ENCODE measurements at regions not wholly inside any gene's neighbourhood (a gene's known extent, or its start where the extent isn't known, plus 50 kb on each side); places are given as distances from the start of the nearest gene placed in this dataset.

DNA sequence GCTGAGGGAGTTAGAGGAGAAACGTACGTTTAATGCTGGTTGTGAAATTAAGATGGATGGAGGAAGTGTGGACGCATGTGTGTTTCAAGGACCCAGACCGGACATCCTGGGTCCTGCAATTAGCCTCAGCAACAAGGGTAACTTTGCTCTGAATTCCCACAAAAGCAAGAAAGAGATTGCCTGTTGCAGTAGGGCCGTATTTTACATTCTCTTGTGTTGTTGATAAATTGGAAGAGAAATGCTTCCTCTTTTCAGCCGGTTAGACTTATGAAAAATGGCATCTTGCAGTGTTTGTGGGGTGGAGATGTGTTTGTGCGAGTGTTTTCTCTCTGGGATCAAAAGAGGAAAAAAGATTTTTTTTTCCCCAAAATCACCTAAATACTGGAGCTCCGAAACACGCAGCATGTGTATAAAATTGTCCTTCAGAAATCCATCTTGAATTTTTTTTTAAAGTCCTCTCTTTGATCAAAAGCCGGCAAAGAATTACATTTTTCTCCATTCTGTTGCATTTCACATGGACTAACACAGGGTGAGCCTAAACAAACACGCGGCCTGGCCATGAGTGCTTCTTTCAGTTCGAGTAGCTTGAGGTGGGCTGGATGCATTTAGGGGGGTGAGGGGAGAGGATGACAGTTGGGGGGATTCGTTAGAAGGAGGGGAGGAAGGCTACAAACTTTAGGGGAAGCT lies 251.6 kb downstream of the C16orf95 start:
- DNase-seq (ENCODE audit: low read depth in 2 of 2): no peak

- no peak for DNase-seq (ENCODE audit: low read depth in 2 of 2)
Observed at GRCh38 chr16:87066133-87067002, 250.8 kb downstream of the C16orf95 start.

DNA sequence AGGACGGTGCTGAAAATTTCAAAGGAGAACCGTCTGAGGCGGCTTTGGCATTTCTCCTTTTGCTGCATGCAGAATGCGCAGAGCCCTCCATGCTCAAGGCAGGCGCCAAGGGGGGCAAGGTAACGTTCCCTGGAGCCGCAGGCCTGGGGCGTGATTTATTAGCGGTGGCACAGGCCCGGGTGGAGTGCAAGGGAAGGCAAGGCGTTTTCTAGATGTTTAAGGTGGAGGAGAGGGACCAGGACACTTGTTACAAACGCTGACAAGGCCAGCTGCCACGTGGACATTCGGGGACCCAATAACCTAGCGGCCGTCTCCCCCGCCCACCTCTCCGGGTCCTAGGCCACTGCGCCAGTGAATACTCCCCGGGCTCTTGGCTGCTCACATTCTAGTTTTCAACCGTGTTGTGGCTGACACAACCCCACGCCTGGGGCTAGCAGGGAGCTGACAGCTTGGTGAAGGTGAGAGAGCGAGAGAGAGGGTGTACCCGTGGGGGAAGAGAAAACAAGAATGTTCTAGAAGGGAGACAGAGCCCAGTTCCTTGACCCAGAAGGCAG lies 250.1 kb downstream of the C16orf95 start:
- DNase-seq (ENCODE audit: low read depth in 2 of 2): no peak

GRCh38 chr16:87067836-87068761 lies 249.1 kb downstream of the C16orf95 start:
- DNase-seq (ENCODE audit: low read depth in 2 of 2): no peak

DNA sequence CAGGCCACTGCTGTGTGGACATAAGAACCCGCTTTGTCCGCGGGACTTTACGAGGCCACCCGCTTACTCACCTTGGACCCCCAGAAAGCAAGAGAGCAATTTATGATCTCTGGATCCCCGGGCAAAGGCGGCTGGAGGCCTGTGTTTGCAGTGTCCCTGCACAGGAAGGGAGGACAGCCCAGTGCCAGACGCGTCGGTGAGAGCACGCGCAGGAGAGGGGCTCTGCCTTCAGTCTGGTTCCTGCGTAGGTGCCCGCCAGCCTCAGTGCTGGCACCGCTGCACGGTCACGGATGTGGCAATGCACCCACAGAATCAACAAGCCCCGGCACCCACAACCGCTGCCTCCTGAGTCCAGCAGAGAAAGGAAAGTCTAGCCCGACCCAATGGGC lies 248.4 kb downstream of the C16orf95 start:
- no peak for DNase-seq (ENCODE audit: low read depth in 2 of 2)

DNA sequence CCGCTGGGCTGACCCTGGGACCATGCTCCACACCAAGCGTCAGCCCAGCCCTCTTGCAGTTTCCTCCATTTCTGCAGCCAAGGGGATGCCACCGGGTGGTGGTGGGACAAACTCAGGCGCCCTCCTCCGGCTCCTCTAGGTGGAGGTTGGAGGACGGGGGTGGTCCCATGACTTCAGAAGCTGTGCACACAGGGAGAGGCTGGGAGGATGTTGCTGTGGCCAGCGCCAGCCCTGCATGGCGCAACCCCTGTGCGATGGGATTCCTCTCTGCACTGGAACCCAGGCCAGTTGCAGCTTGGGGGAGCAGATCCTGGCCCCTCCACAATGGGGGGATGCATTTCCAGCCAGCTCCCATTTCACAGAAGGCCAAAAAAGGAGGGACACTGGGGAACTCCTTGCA lies 246.5 kb downstream of the C16orf95 start:
- no peak for DNase-seq (ENCODE audit: low read depth in 2 of 2)

- DNase-seq (ENCODE audit: low read depth in 2 of 2): no peak
Observed at GRCh38 chr16:87072101-87072500, 245.1 kb downstream of the C16orf95 start.

GRCh38 chr16:87074641-87075318 lies 242.4 kb downstream of the C16orf95 start:
- no peak for DNase-seq (ENCODE audit: low read depth in 2 of 2)

- no peak for DNase-seq (ENCODE audit: low read depth in 2 of 2)
Observed at GRCh38 chr16:87075319-87075860, 241.8 kb downstream of the C16orf95 start.

DNA sequence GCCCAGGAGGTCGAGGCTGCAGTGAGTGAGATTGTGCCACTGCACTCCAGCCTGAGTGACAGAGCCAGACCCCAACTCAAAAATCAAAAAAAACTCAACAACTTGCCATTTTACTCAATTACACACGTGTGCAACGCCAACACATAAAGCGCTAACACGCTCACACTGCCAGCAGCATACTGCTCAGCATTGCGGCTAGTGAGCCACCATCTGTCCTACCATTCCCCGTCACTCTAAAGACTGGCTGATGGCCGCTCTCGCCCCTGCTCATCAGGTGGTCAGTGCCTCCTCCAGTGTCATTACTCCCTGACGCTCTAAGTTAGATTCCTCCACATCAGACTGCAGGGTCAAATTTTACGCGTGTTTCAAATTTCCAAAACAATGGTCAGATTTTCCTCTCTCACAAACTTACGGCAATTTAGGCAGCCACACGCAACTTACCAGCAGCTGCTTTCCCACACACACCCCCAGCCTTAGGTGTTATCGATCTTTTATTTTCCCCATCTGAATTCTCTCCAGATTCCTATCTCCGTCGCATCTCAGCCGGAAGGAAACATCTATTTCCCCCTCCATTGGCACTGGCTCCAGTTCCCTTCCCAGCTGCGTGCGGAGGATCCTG lies 240.8 kb downstream of the C16orf95 start:
- DNase-seq (ENCODE audit: low read depth in 2 of 2): no peak

GRCh38 chr16:87076950-87077749 lies 240.0 kb downstream of the C16orf95 start:
- DNase-seq (ENCODE audit: low read depth in 2 of 2): peak; percentile 30 to 54

DNA sequence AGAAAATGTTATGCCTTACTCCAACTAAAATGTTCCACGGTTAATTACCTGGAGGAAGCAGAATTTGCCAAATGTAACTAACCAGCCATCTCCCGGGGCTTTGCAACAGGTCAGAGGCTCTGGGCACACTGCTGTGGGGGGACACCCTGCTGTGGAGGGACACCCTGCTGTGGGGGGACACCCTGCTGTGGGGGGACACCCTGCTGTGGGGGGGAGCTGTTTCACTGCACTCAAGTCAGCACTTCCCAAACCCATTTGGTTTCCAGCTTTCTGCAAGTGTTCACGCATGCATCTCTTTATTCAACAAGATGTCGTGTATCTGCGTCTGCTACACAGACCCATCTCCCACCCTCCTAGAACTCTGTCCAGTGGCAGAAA lies 239.5 kb downstream of the C16orf95 start:
- DNase-seq (ENCODE audit: low read depth in 2 of 2): no peak

GRCh38 chr16:87080571-87081167 lies 236.5 kb downstream of the C16orf95 start:
- DNase-seq (ENCODE audit: low read depth in 2 of 2): no peak

- no peak for DNase-seq (ENCODE audit: low read depth in 2 of 2)
Observed at GRCh38 chr16:87085441-87085840, 231.8 kb downstream of the C16orf95 start.

DNA sequence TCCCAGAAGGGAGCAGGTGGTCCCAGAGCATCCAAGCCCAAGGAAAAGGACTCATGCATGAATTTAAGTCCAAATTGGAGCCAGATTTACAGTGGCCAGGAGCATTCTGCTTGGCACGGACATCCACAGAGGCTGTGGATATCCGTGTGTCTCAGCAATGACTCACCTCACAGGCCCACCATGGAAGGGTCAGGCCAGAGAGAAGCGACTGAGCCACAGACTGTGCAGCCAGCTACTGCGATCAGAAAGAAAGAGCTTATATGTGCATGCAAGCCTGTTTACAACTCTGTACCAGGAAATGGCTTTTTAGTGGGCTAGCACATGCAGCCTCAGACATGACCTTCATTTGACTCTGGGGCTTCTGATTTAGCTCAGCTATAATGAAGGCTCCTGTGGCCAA lies 231.0 kb downstream of the C16orf95 start:
- no peak for DNase-seq (ENCODE audit: low read depth in 2 of 2)

- no peak for DNase-seq (ENCODE audit: low read depth in 2 of 2)
Observed at GRCh38 chr16:87086575-87086974, 230.6 kb downstream of the C16orf95 start.

DNA sequence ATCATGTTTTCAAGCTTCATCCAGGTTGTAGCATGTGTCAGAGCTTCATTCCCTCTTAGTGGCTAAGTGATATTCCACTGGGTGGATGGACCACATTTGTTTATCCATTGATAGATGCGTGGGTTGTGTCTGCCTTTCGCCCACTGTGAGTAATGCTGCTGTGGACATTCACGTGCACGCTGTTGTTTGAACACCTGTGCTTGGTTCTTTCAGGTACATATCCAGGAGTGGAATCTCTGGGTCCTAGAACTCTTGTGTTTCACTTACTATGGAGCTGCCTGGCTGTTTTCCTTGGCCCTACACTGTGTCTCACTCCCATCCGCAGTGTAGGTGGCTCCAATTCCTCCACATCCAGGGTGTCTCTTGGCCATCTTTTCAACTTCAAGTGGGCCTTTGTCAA lies 224.2 kb downstream of the C16orf95 start:
- no peak for DNase-seq (ENCODE audit: low read depth in 2 of 2)

GRCh38 chr16:87093804-87094555 lies 223.2 kb downstream of the C16orf95 start:
- DNase-seq (ENCODE audit: low read depth in 2 of 2): no peak

DNA sequence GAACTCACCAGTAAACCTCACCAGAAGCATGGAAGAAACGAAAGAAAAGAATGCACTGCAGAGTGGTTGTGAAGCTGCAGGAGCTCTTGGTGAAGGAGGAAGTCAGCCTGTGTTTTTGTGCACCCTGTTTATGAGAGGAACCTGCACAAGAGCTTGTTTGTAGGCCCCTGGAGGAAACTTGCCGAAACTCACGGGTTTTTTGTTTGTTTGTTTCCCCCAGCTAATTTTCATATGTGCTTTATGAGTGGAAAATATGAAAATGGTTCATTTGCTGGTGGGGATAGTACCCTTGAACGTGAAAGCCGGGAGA lies 222.7 kb downstream of the C16orf95 start:
- no peak for DNase-seq (ENCODE audit: low read depth in 2 of 2)

Data from stimulated activated CD4-positive, alpha-beta T cell treated with anti-CD3 and anti-CD28 coated beads, Interleukin-4, amount 100 ng/mL, for 48 hours (primary cell).